ENCODE measurements at regions not wholly inside any gene's neighbourhood (a gene's known extent, or its start where the extent isn't known, plus 50 kb on each side); places are given as distances from the start of the nearest gene placed in this dataset.

DNA sequence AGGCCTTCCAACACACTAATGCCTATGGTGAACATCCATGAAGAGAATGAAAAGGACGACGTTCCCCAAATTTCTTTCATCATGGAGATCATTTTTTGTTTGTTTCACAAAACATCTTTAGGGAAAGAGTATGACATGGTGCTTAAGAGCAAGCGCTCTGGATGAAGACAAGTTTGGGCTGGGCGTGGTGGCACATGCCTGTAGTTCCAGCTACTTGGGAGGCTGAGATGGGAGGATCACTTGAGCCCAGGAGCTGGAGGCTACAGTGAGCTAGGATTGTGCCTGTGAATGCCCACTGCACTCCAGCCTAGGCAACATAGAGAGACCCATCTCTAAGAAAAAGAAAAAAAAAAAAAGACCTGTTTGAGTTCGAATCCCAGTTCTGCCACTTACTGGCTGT is 253.1 kb downstream of the PTPRU start:
- H3K4me1 ChIP-seq (ENCODE audit: insufficient read depth, low read length) = 0 out of 2 replicates have a peak, but pooled peaks cover 7% of the 10 kb centered on the region
- ATAC-seq (no peak), FAIRE-seq (no peak), DNase-seq (ENCODE audit: low spot score) (no peak)
- no peak overlapping the region for H3K9ac ChIP-seq (ENCODE audit: insufficient read depth, low read depth, low read length)
- TF ChIP-seq ASH2L (IDR thresholded peaks at IDR 0.05; ENCODE audit: insufficient read length, low read depth, low read length) (no peak), THYN1 (CRISPR knock-in tag; IDR thresholded peaks at IDR 0.05; ENCODE audit: borderline replicate concordance, low read depth) (no peak), U2AF1 (optimal IDR thresholded peaks at IDR 0.05; ENCODE audit: low read depth, low read length) (no peak), EZH2 (conservative IDR thresholded peaks at IDR 0.05; ENCODE audit: low read depth, low read length) (no peak), HNRNPK (IDR thresholded peaks at IDR 0.05; ENCODE audit: low read depth, low read length, poor library complexity, severe bottlenecking) (no peak), RFX1 (IDR thresholded peaks at IDR 0.05) (no peak), CC2D1A (CRISPR knock-in tag; IDR thresholded peaks at IDR 0.05) (no peak), KDM2A (CRISPR knock-in tag; IDR thresholded peaks at IDR 0.05; ENCODE audit: borderline replicate concordance, low read depth) (no peak), ZNF660 (CRISPR knock-in tag; IDR thresholded peaks at IDR 0.05; ENCODE audit: borderline replicate concordance, low read depth) (no peak), YY1 (IDR thresholded peaks at IDR 0.05; ENCODE audit: insufficient read depth, insufficient replicate concordance, low read depth, low read length) (no peak), ZNF749 (CRISPR knock-in tag; IDR thresholded peaks at IDR 0.05; ENCODE audit: borderline replicate concordance) (no peak), PHF5A (CRISPR knock-in tag; IDR thresholded peaks at IDR 0.05; ENCODE audit: low read depth, unreplicated experiment) (no peak)
- TF ChIP-seq, protein P1, sequence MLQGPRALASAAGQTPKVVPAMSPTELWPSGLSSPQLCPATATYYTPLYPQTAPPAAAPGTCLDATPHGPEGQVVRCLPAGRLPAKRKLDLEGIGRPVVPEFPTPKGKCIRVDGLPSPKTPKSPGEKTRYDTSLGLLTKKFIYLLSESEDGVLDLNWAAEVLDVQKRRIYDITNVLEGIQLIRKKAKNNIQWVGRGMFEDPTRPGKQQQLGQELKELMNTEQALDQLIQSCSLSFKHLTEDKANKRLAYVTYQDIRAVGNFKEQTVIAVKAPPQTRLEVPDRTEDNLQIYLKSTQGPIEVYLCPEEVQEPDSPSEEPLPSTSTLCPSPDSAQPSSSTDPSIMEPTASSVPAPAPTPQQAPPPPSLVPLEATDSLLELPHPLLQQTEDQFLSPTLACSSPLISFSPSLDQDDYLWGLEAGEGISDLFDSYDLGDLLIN (CRISPR knock-in tag; IDR thresholded peaks at IDR 0.05; ENCODE audit: borderline replicate concordance) = no peak
- TF ChIP-seq, protein P2, sequence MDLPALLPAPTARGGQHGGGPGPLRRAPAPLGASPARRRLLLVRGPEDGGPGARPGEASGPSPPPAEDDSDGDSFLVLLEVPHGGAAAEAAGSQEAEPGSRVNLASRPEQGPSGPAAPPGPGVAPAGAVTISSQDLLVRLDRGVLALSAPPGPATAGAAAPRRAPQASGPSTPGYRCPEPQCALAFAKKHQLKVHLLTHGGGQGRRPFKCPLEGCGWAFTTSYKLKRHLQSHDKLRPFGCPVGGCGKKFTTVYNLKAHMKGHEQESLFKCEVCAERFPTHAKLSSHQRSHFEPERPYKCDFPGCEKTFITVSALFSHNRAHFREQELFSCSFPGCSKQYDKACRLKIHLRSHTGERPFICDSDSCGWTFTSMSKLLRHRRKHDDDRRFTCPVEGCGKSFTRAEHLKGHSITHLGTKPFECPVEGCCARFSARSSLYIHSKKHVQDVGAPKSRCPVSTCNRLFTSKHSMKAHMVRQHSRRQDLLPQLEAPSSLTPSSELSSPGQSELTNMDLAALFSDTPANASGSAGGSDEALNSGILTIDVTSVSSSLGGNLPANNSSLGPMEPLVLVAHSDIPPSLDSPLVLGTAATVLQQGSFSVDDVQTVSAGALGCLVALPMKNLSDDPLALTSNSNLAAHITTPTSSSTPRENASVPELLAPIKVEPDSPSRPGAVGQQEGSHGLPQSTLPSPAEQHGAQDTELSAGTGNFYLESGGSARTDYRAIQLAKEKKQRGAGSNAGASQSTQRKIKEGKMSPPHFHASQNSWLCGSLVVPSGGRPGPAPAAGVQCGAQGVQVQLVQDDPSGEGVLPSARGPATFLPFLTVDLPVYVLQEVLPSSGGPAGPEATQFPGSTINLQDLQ (CRISPR knock-in tag; IDR thresholded peaks at IDR 0.05) = no peak
- TF ChIP-seq, protein P3, sequence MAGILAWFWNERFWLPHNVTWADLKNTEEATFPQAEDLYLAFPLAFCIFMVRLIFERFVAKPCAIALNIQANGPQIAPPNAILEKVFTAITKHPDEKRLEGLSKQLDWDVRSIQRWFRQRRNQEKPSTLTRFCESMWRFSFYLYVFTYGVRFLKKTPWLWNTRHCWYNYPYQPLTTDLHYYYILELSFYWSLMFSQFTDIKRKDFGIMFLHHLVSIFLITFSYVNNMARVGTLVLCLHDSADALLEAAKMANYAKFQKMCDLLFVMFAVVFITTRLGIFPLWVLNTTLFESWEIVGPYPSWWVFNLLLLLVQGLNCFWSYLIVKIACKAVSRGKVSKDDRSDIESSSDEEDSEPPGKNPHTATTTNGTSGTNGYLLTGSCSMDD (CRISPR knock-in tag; IDR thresholded peaks at IDR 0.05) = no peak
- no peaks in the 10 kb centered on the region for H3K36me3 ChIP-seq (replicated peaks in 1 of 2; ENCODE audit: control insufficient read depth in 1 of 2, insufficient read depth in 2 of 2, low read length in 2 of 2)
- no peaks in the 10 kb centered on the region for H3K79me2 ChIP-seq (ENCODE audit: insufficient read depth, low read length)
- POLR2A ChIA-PET = no interaction called here
- H3K27ac ChIP-seq (ENCODE audit: extremely low read length, insufficient read depth, low read length) = no peak overlapping the region
- no TSS peak for BruUV-seq (replicated peaks)
- no peak overlapping the region for H3K4me3 ChIP-seq (replicated peaks in 1 of 3; ENCODE audit: insufficient read depth in 1 of 3, low read depth in 2 of 3, low read length in 3 of 3)
- no peaks in the 10 kb centered on the region; a peak in 2 of 5 replicates for H3K27me3 ChIP-seq (ENCODE audit: control insufficient read depth in 1 of 2, insufficient read depth in 2 of 2, low read length in 2 of 2)
- intact Hi-C loops (cut with micrococcal nuclease; ENCODE audit: unreplicated experiment) = no loop called here
- H4K20me1 ChIP-seq (ENCODE audit: insufficient read depth, low read length) = no peaks in the 10 kb centered on the region
- in situ Hi-C loops (cut with HindIII; ENCODE audit: extremely low pct_ligation_motif_present, low pct_unique_long_range_greater_than_20kb) = no loop called here
- CTCF ChIA-PET (ENCODE audit: low intra/inter-chr PET ratio, low total read pairs) = no interaction called here
- WGBS (ENCODE audit: low lambda C conversion rate) = 54% methylated on average over 5 of the region's 5 CpGs
- H3K4me2 ChIP-seq (ENCODE audit: low read depth, low read length) = no peak overlapping the region
- H3K9me3 ChIP-seq (ENCODE audit: low read length) = no peaks in the 10 kb centered on the region
- H2AFZ ChIP-seq (ENCODE audit: low read length) = no peak overlapping the region
